ENCODE measurements at regions not wholly inside any gene's neighbourhood (a gene's known extent, or its start where the extent isn't known, plus 50 kb on each side); places are given as distances from the start of the nearest gene placed in this dataset.

GRCh38 chrX:139304471-139304870 lies 226.1 kb upstream of the F9 start:
- Histone ChIP-seq H3K27me3 (no peaks in the 10 kb centered on the region), H3K4me3 (no peak overlapping the region), H3K27ac (no peak overlapping the region), H3K9me3 (peaks cover 0 to 4% (median 0%) of the 10 kb centered on the region in 3 donors), H3K4me1 (no peaks in the 10 kb centered on the region), H3K36me3 (replicated peaks in 1 of 2; ENCODE audit: insufficient read depth in 1 of 2, low read depth in 2 of 2) (no peaks in the 10 kb centered on the region)
- WGBS, 2 donors: 33 to 56% methylated on average over 3 of the region's 3 CpGs
- intact Hi-C loops (cut with DNase I): no loop called here
- no peak for DNase-seq
- TF ChIP-seq CTCF (IDR thresholded peaks at IDR 0.05) (no peak), POLR2A (IDR thresholded peaks at IDR 0.05) (no peak)
- no peak for ATAC-seq

GRCh38 chrX:139299309-139299708 lies 231.2 kb upstream of the F9 start:
- Histone ChIP-seq H3K27ac (no peak overlapping the region), H3K9me3 (no peaks in the 10 kb centered on the region), H3K36me3 (replicated peaks in 1 of 2; ENCODE audit: insufficient read depth in 1 of 2, low read depth in 2 of 2) (no peaks in the 10 kb centered on the region), H3K4me1 (no peaks in the 10 kb centered on the region), H3K27me3 (no peaks in the 10 kb centered on the region), H3K4me3 (no peak overlapping the region)
- DNase-seq: no peak
- TF ChIP-seq POLR2A (IDR thresholded peaks at IDR 0.05) (no peak), CTCF (IDR thresholded peaks at IDR 0.05) (no peak)
- intact Hi-C loops (cut with DNase I): no loop called here
- no peak for ATAC-seq

GRCh38 chrX:139298437-139298836 lies 232.1 kb upstream of the F9 start:
- Histone ChIP-seq H3K27ac (no peak overlapping the region), H3K4me3 (no peak overlapping the region), H3K4me1 (no peaks in the 10 kb centered on the region), H3K9me3 (no peaks in the 10 kb centered on the region), H3K36me3 (replicated peaks in 1 of 2; ENCODE audit: insufficient read depth in 1 of 2, low read depth in 2 of 2) (no peaks in the 10 kb centered on the region), H3K27me3 (no peaks in the 10 kb centered on the region)
- DNase-seq (no peak), ATAC-seq (no peak)
- TF ChIP-seq CTCF (IDR thresholded peaks at IDR 0.05) (no peak), POLR2A (IDR thresholded peaks at IDR 0.05) (no peak)
- intact Hi-C loops (cut with DNase I): no loop called here

GRCh38 chrX:139297638-139298037 lies 232.9 kb upstream of the F9 start:
- no peak overlapping the region for H3K27ac ChIP-seq
- ATAC-seq: no peak
- TF ChIP-seq CTCF (IDR thresholded peaks at IDR 0.05) (no peak), POLR2A (IDR thresholded peaks at IDR 0.05) (no peak)
- intact Hi-C loops (cut with DNase I): no loop called here
- H3K4me3 ChIP-seq: no peak overlapping the region
- H3K4me1 ChIP-seq: no peaks in the 10 kb centered on the region
- H3K9me3 ChIP-seq: no peaks in the 10 kb centered on the region
- 38 to 44% methylated on average over 1 of the region's 1 CpG for WGBS, 2 donors
- no peaks in the 10 kb centered on the region for H3K36me3 ChIP-seq (replicated peaks in 1 of 2; ENCODE audit: insufficient read depth in 1 of 2, low read depth in 2 of 2)
- H3K27me3 ChIP-seq: no peaks in the 10 kb centered on the region
- no peak for DNase-seq

GRCh38 chrX:139293991-139294390 lies 236.5 kb upstream of the F9 start:
- Histone ChIP-seq H3K4me1 (no peaks in the 10 kb centered on the region), H3K9me3 (no peaks in the 10 kb centered on the region), H3K27ac (no peak overlapping the region), H3K36me3 (replicated peaks in 1 of 2; ENCODE audit: insufficient read depth in 1 of 2, low read depth in 2 of 2) (no peaks in the 10 kb centered on the region), H3K27me3 (no peaks in the 10 kb centered on the region), H3K4me3 (no peak overlapping the region)
- intact Hi-C loops (cut with DNase I): no loop called here
- no peak for ATAC-seq
- DNase-seq: no peak
- WGBS, 2 donors: 72 to 78% methylated on average over 4 of the region's 4 CpGs
- no peak for TF ChIP-seq POLR2A (IDR thresholded peaks at IDR 0.05)
- no peak for TF ChIP-seq CTCF (IDR thresholded peaks at IDR 0.05)
